ENCODE measurements at regions not wholly inside any gene's neighbourhood (a gene's known extent, or its start where the extent isn't known, plus 50 kb on each side); places are given as distances from the start of the nearest gene placed in this dataset.

- no peak for TF ChIP-seq CTCF (IDR thresholded peaks at IDR 0.05; ENCODE audit: borderline replicate concordance, extremely low read depth, low read length, poor library complexity, severe bottlenecking)
- TF ChIP-seq EZH2 (IDR thresholded peaks at IDR 0.05; ENCODE audit: borderline replicate concordance, low read depth, low read length, severe bottlenecking): no peak
Observed at GRCh38 chr1:91080650-91081049, 58.8 kb upstream of the ZNF644 start.

Data from DND-41 (cell line).